HG03135 (cell line): ENCODE measurements at regions not wholly inside any gene's neighbourhood (a gene's known extent, or its start where the extent isn't known, plus 50 kb on each side); places are given as distances from the start of the nearest gene placed in this dataset.
A peak's percentile ranks its signal among the peaks of the same experiment; 100 is the strongest.
"Not testable (repeated sequence)": the region's sequence is repeated elsewhere in the genome, so short reads cannot be mapped to it uniquely, and the experiment has no call there.

Experiments used
- ATAC-seq: cut with Tn5 transposase; IDR thresholded peaks from one replicate; pipeline ENCODE4 v1.9.1; 2021; ENCODE audit warnings: mild to moderate bottlenecking, moderate library complexity; ENCODE audit not compliant: unreplicated experiment

GRCh38 chr2:195118276-195118675 is 538.8 kb upstream of the SLC39A10 start:
- no peak for ATAC-seq

- no peak for ATAC-seq
Observed at GRCh38 chr2:195117011-195117410, 540.0 kb upstream of the SLC39A10 start.

GRCh38 chr2:195115738-195116137 is 541.3 kb upstream of the SLC39A10 start:
- no peak for ATAC-seq

- ATAC-seq, result no peak
Observed at GRCh38 chr2:195108182-195108581, 548.8 kb upstream of the SLC39A10 start.

GRCh38 chr2:195106681-195107380 is 550.2 kb upstream of the SLC39A10 start:
- no peak for ATAC-seq

GRCh38 chr2:195105581-195105980 is 551.4 kb upstream of the SLC39A10 start:
- no peak for ATAC-seq

GRCh38 chr2:195094330-195094729 is 562.7 kb upstream of the SLC39A10 start:
- ATAC-seq, result no peak

- no peak for ATAC-seq
Observed at GRCh38 chr2:195092341-195092740, 564.7 kb upstream of the SLC39A10 start.

- ATAC-seq, result not testable (repeated sequence)
Observed at GRCh38 chr2:195072806-195073205, 584.2 kb upstream of the SLC39A10 start.

GRCh38 chr2:195057001-195057400 is 600.0 kb upstream of the SLC39A10 start:
- ATAC-seq, result no peak

- ATAC-seq, result no peak
Observed at GRCh38 chr2:195055996-195056395, 601.0 kb upstream of the SLC39A10 start.

- ATAC-seq, result no peak
Observed at GRCh38 chr2:195051401-195051800, 605.6 kb upstream of the SLC39A10 start.

GRCh38 chr2:195049372-195050031 is 607.5 kb upstream of the SLC39A10 start:
- peak; percentile 87 for ATAC-seq

GRCh38 chr2:195047955-195048354 is 609.1 kb upstream of the SLC39A10 start:
- ATAC-seq, result no peak

- ATAC-seq, result no peak
Observed at GRCh38 chr2:195044801-195045200, 612.2 kb upstream of the SLC39A10 start.

- ATAC-seq, result no peak
Observed at GRCh38 chr2:195038153-195038552, 618.9 kb upstream of the SLC39A10 start.

- ATAC-seq, result no peak
Observed at GRCh38 chr2:195037045-195037444, 620.0 kb upstream of the SLC39A10 start.

- no peak for ATAC-seq
Observed at GRCh38 chr2:195031411-195031810, 625.6 kb upstream of the SLC39A10 start.

- no peak for ATAC-seq
Observed at GRCh38 chr2:195029804-195030654, 627.0 kb upstream of the SLC39A10 start.

GRCh38 chr2:195027947-195028346 is 629.1 kb upstream of the SLC39A10 start:
- no peak for ATAC-seq

- ATAC-seq, result no peak
Observed at GRCh38 chr2:195026261-195026660, 630.8 kb upstream of the SLC39A10 start.

- no peak for ATAC-seq
Observed at GRCh38 chr2:195022508-195022830, 634.6 kb upstream of the SLC39A10 start.
